Esophagus (tissue), 2 donors: ENCODE measurements at regions not wholly inside any gene's neighbourhood (a gene's known extent, or its start where the extent isn't known, plus 50 kb on each side); places are given as distances from the start of the nearest gene placed in this dataset.

Source experiments
- H3K27ac ChIP-seq, 2 donors: one replicate each; pipeline ENCODE4 v1.5.1; 2013; ENCODE audit warnings: low read depth in 2 of 2, mild to moderate bottlenecking in 2 of 2, inconsistent platforms in 1 of 2, low read length in 1 of 2, moderate library complexity in 1 of 2
- H3K27me3 ChIP-seq, 2 donors: one replicate each; pipeline ENCODE4 v1.6.1; 2013; ENCODE audit warnings: low read length in 2 of 2, control low read depth in 1 of 2, mild to moderate bottlenecking in 1 of 2; ENCODE audit not compliant: insufficient read depth in 2 of 2, control insufficient read depth in 1 of 2
- H3K36me3 ChIP-seq, 2 donors: one replicate each; pipeline ENCODE4 v1.6.1; 2013; ENCODE audit warnings: low read length in 1 of 2; ENCODE audit not compliant: control insufficient read depth in 2 of 2, insufficient read depth in 2 of 2
- H3K4me1 ChIP-seq, 2 donors: one replicate each; pipeline ENCODE4 v1.6.1; 2013; ENCODE audit warnings: low read length in 1 of 2; ENCODE audit not compliant: control insufficient read depth in 2 of 2, insufficient read depth in 2 of 2
- H3K4me3 ChIP-seq, 2 donors: one replicate each; pipeline ENCODE4 v1.5.1; 2013; ENCODE audit warnings: low read length in 2 of 2, mild to moderate bottlenecking in 2 of 2, low read depth in 1 of 2, moderate library complexity in 1 of 2
- H3K9me3 ChIP-seq, 2 donors: one replicate each; pipeline ENCODE4 v1.6.1; 2013; ENCODE audit warnings: mild to moderate bottlenecking in 2 of 2, low read depth in 1 of 2, low read length in 1 of 2, moderate library complexity in 1 of 2; ENCODE audit not compliant: control insufficient read depth in 2 of 2, insufficient read depth in 1 of 2
- WGBS, 2 donors: extraction: QIAGEN DNeasy Blood & Tissue Kit; methylation state at CpG; one replicate each; pipeline ENCODE4 v1.1.7; 2013; 5-methylcytosine and 5-hydroxymethylcytosine counted together
- donor health status: healthy with polysubstance abuse.
- donor health status: Bipolar disorder and iron deficiency.

DNA sequence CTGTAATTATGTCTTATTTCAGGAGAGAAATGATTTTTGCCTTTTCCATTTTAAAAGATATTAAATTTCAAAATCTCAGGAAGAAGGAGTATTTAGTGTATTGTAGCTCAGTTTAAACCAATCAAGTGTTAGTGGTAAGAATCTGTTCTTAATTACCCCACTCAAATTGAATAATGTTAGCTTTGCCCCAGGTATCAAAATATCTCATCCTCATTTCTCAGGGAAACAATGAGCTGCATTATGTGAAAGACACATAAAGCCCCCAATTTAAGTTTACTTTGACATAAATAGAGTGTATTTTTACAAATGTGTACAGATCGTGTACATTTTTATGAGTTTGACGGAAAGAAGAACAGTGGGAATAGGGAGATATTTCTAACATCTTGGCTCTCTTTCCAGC lies 317.4 kb upstream of the RARB start:
- Histone ChIP-seq H3K36me3 (no peaks in the 10 kb centered on the region), H3K4me3 (no peak overlapping the region), H3K9me3 (no peaks in the 10 kb centered on the region), H3K4me1 (no peaks in the 10 kb centered on the region), H3K27ac (no peak overlapping the region), H3K27me3 (no peaks in the 10 kb centered on the region)
- WGBS, 2 donors, result 86 to 89% methylated on average over 2 of the region's 2 CpGs

GRCh38 chr3:25113891-25114290 lies 314.2 kb upstream of the RARB start:
- Histone ChIP-seq H3K9me3 (no peaks in the 10 kb centered on the region), H3K4me1 (no peaks in the 10 kb centered on the region), H3K4me3 (no peak overlapping the region), H3K36me3 (no peaks in the 10 kb centered on the region), H3K27ac (no peak overlapping the region), H3K27me3 (no peaks in the 10 kb centered on the region)
- WGBS, 2 donors, result 59 to 70% methylated on average over 1 of the region's 1 CpG

DNA sequence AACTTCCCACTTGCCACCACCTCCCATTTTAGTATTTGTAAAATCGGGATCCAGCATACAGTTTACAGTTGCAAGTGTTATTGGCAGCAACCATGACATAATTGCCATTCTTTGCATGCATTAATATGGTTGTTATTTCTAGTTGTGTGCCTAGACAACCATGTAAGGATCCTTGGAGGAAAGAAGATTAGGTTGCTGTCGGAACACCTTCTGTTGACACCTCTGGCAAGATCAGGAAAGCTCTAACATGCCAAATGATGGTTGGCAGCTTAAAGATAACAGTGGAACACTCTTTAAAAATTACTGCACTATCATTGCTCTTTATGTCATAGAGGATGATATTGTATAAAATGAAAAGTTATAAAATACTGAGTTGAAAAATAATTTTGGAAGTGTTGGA lies 313.5 kb upstream of the RARB start:
- H3K27me3 ChIP-seq, result no peaks in the 10 kb centered on the region
- H3K4me1 ChIP-seq, result no peaks in the 10 kb centered on the region
- 70 to 76% methylated on average over 2 of the region's 2 CpGs for WGBS, 2 donors
- H3K27ac ChIP-seq, result no peak overlapping the region
- H3K36me3 ChIP-seq, result no peaks in the 10 kb centered on the region
- H3K4me3 ChIP-seq, result no peak overlapping the region
- H3K9me3 ChIP-seq, result no peaks in the 10 kb centered on the region

DNA sequence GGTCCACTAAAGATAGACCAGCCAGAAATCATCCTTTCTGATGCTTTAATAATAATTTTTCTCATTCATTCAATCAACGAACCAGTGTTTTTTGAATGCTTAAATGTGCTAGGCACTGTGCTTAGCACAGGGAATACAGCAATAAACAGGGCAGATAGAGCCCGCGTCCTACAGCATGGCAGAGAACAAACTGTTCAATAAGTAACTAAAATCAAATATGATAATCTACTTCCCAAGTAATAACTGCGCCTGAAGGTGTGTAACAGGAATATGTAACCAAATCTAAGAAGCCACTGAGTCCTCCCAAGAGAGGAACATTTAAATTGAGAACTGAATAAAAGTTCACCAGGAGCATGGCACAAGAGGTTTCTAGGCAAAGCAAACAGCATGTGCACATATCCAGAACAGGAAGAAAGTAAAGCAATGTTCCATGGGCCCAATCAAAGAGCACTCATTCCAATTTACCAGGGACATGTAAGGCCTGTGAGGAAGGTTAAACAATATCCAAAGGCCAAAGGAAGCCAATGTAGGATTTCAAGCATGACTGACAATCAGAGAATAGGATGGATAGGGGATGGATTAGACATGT lies 311.0 kb upstream of the RARB start:
- no peaks in the 10 kb centered on the region for H3K27me3 ChIP-seq
- WGBS, 2 donors, result 67 to 92% methylated on average over 4 of the region's 4 CpGs
- H3K9me3 ChIP-seq, result no peaks in the 10 kb centered on the region
- H3K27ac ChIP-seq, result no peak overlapping the region
- H3K4me1 ChIP-seq, result no peaks in the 10 kb centered on the region
- H3K36me3 ChIP-seq, result no peaks in the 10 kb centered on the region
- no peak overlapping the region for H3K4me3 ChIP-seq

DNA sequence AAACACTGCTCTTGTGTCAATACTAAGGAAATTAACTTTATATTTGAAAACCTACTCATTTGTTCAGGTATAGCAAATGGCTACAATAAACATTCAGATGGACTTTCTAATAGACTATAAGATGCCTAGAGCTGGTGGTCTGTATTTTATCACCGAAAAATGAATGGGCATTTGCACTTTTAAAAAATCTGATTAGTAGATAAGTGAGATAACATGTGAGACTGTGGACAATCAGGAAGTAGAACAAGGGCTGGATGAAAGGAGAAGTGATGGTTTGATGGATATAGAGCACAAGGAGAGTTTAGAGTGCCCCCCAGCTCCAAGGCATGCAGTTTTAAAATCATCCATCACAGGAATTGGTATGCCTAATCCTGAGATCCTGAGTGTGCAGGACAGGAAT lies 308.4 kb upstream of the RARB start:
- 88 to 94% methylated on average over 1 of the region's 1 CpG for WGBS, 2 donors
- no peak overlapping the region for H3K27ac ChIP-seq
- no peaks in the 10 kb centered on the region for H3K4me1 ChIP-seq
- no peaks in the 10 kb centered on the region for H3K27me3 ChIP-seq
- no peaks in the 10 kb centered on the region for H3K9me3 ChIP-seq
- H3K36me3 ChIP-seq, result no peaks in the 10 kb centered on the region
- H3K4me3 ChIP-seq, result no peak overlapping the region

DNA sequence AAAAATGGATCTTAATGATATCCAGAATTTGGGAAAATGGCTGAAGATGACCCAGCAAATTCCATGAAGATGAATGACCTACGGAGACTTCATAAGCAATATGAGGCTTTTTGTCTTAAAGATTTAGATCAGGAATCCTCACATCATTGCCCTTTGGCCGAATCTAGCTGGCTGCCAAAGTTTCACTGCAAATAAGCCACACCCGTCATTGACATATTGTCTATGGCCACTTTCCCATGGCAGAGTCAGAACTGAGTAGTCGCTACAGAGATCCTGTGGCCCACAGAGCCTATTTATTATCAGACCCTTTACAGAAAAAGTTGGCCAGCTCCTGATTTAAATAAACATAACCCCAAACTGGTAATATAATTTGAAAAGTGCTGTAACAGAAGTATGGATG lies 307.4 kb upstream of the RARB start:
- 40 to 41% methylated on average over 4 of the region's 4 CpGs for WGBS, 2 donors
- no peaks in the 10 kb centered on the region for H3K27me3 ChIP-seq
- no peaks in the 10 kb centered on the region for H3K36me3 ChIP-seq
- H3K9me3 ChIP-seq, result no peaks in the 10 kb centered on the region
- no peak overlapping the region for H3K4me3 ChIP-seq
- H3K27ac ChIP-seq, result no peak overlapping the region
- H3K4me1 ChIP-seq, result no peaks in the 10 kb centered on the region

GRCh38 chr3:25125201-25125600 lies 302.9 kb upstream of the RARB start:
- Histone ChIP-seq H3K4me1 (no peaks in the 10 kb centered on the region), H3K27ac (no peak overlapping the region), H3K27me3 (no peaks in the 10 kb centered on the region), H3K9me3 (no peaks in the 10 kb centered on the region), H3K36me3 (no peaks in the 10 kb centered on the region), H3K4me3 (no peak overlapping the region)
- WGBS, 2 donors, result 78 to 87% methylated on average over 4 of the region's 4 CpGs

DNA sequence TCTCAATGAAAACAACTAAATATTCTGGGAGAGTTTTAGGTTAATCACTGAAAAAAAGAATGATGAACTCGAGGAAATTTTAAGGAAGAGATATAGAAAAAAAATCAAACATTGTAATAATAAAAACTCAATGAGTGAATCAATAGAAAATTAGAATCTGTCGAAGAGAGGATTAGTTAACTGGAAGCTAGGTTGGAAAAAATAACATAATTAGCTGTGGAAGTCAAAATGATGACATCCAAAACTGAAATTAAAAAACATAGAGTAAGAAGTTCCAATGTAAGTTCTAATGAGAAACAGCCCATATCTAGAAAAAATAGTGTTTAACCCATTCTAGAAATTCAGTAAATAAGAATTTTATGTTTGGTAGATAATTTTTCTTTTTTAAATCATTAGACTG lies 299.3 kb upstream of the RARB start:
- Histone ChIP-seq H3K9me3 (no peaks in the 10 kb centered on the region), H3K27ac (no peak overlapping the region), H3K4me3 (no peak overlapping the region), H3K36me3 (no peaks in the 10 kb centered on the region), H3K4me1 (no peaks in the 10 kb centered on the region), H3K27me3 (no peaks in the 10 kb centered on the region)
- 83 to 86% methylated on average over 2 of the region's 2 CpGs for WGBS, 2 donors

DNA sequence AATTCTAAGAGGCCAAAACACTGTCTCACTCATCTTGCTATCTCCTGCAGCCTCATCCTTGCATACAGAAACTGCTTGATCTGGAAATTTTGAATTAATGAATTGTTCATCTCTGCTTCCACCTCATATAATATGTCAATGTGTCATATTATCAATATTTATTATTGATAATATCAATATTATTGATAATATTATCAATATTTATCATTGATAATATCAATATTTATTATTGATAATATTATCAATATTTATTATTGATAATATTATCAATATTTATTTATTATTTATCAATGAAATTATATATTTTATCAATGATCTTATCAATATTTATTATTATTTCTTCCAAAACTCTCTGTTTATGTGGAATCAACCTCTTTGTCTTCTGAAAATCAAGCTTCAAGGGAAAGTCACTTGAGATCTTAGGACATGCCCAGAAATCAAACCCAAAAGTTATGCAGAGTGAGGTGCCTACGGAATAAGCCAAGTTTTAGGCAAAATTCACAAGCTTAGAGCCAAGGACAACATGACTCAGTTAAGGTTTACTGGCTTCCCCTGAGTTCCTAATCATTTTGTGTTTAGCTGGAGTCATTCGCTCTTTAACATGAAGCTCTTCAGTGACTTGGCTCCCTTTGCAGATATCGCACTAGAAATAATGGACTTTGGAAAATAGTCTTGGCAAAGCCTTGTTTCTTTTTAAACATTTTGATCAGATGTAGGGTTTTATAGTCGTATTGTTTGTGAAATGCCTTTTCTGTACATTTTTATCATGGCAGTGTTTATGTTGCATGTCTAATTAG lies 297.1 kb upstream of the RARB start:
- Histone ChIP-seq H3K9me3 (no peaks in the 10 kb centered on the region), H3K4me3 (no peak overlapping the region)
- WGBS, 2 donors, result 70 to 76% methylated on average over 4 of the region's 4 CpGs

GRCh38 chr3:25133588-25133987 lies 294.5 kb upstream of the RARB start:
- WGBS, 2 donors, result 86 to 89% methylated on average over 3 of the region's 3 CpGs
- Histone ChIP-seq H3K36me3 (no peaks in the 10 kb centered on the region), H3K27ac (no peak overlapping the region), H3K4me3 (no peak overlapping the region), H3K27me3 (no peaks in the 10 kb centered on the region), H3K4me1 (no peaks in the 10 kb centered on the region), H3K9me3 (no peaks in the 10 kb centered on the region)

More for the DNA sequence above, 297.1 kb upstream of the RARB start:
- no peaks in the 10 kb centered on the region for H3K36me3 ChIP-seq
- no peak overlapping the region for H3K27ac ChIP-seq
- H3K4me1 ChIP-seq, result no peaks in the 10 kb centered on the region
- no peaks in the 10 kb centered on the region for H3K27me3 ChIP-seq
